GM19025 (cell line): ENCODE measurements at regions not wholly inside any gene's neighbourhood (a gene's known extent, or its start where the extent isn't known, plus 50 kb on each side); places are given as distances from the start of the nearest gene placed in this dataset.

Source experiments
- ATAC-seq: cut with Tn5 transposase; IDR thresholded peaks from one replicate; pipeline ENCODE4 v1.9.1; 2021; ENCODE audit warnings: mild to moderate bottlenecking, low read depth, moderate library complexity; ENCODE audit not compliant: unreplicated experiment

GRCh38 chr4:138032222-138032621 lies 209.9 kb downstream of the SLC7A11 start:
- no peak for ATAC-seq

GRCh38 chr4:138030375-138030774 lies 211.8 kb downstream of the SLC7A11 start:
- ATAC-seq = no peak

- no peak for ATAC-seq
Measured at GRCh38 chr4:138028923-138029322, 213.2 kb downstream of the SLC7A11 start.

GRCh38 chr4:138021139-138021830 lies 220.9 kb downstream of the SLC7A11 start:
- no peak for ATAC-seq

- ATAC-seq = no peak
Measured at GRCh38 chr4:138014590-138015288, 227.4 kb downstream of the SLC7A11 start.

GRCh38 chr4:138013625-138014024 lies 228.5 kb downstream of the SLC7A11 start:
- ATAC-seq = no peak

- ATAC-seq = peak; percentile 55
Measured at GRCh38 chr4:138010639-138011038, 231.5 kb downstream of the SLC7A11 start.

GRCh38 chr4:138007572-138007971 lies 234.6 kb downstream of the SLC7A11 start:
- ATAC-seq = no peak

- ATAC-seq = no peak
Measured at GRCh38 chr4:138005486-138005885, 236.7 kb downstream of the SLC7A11 start.

- peak; percentile 92 for ATAC-seq
Measured at GRCh38 chr4:138003248-138003647, 238.9 kb downstream of the SLC7A11 start.

- ATAC-seq = no peak
Measured at GRCh38 chr4:137998666-137999429, 243.3 kb downstream of the SLC7A11 start.

- no peak for ATAC-seq
Measured at GRCh38 chr4:137997496-137997895, 244.7 kb downstream of the SLC7A11 start.

GRCh38 chr4:137994853-137995252 lies 247.3 kb downstream of the SLC7A11 start:
- ATAC-seq = no peak

- no peak for ATAC-seq
Measured at GRCh38 chr4:137993232-137993631, 248.9 kb downstream of the SLC7A11 start.

GRCh38 chr4:137981277-137981676 lies 260.9 kb downstream of the SLC7A11 start:
- no peak for ATAC-seq

- ATAC-seq = no peak
Measured at GRCh38 chr4:137980641-137981040, 261.5 kb downstream of the SLC7A11 start.

GRCh38 chr4:137979938-137980337 lies 262.2 kb downstream of the SLC7A11 start:
- ATAC-seq = no peak

- no peak for ATAC-seq
Measured at GRCh38 chr4:137968956-137969678, 273.0 kb downstream of the SLC7A11 start.

GRCh38 chr4:137967480-137968190 lies 274.5 kb downstream of the SLC7A11 start:
- no peak for ATAC-seq

GRCh38 chr4:137966504-137966903 lies 275.6 kb downstream of the SLC7A11 start:
- no peak for ATAC-seq
